ENCODE measurements at regions not wholly inside any gene's neighbourhood (a gene's known extent, or its start where the extent isn't known, plus 50 kb on each side); places are given as distances from the start of the nearest gene placed in this dataset.

- no peak for DNase-seq (ENCODE audit: low read depth)
- no peak for TF ChIP-seq CTCF (conservative IDR thresholded peaks at IDR 0.05; ENCODE audit: low read depth, low read length)
- H3K4me3 ChIP-seq (ENCODE audit: low read length) = no peak overlapping the region
Measured at GRCh38 chr13:80841414-80841813, 500.5 kb upstream of the SPRY2 start.

DNA sequence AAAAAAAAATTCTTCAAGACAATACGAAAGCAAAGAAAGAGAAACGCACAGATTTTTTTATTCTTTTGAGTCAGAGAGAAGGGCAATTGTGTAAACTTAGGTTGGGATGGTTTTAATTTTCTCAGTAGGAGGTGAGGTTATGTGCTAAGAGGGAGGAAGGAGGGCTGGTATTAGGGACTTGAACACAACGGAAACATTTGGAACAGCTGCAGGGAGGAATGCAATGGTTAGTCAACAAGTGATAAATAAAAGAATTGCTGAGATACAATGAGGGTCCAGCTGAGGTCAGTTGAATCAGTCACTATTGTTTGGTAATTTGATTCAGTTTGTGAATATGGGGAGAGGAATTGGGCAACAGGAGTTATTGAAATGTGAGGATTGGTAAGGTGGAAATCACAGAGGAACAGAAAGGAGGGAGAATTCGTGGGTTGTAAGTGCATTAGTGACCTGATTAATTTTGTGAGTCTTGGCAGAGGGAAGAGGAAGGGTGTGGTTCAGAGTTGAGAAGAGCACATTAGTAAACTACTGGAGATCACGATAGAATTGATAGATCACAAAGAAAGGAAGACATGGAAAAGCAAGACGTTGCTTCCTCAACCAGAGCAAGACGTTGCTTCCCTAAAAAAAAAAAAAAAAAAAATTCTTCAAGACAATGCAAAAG is 499.5 kb upstream of the SPRY2 start:
- DNase-seq (ENCODE audit: low read depth) = no peak
- TF ChIP-seq CTCF (conservative IDR thresholded peaks at IDR 0.05; ENCODE audit: low read depth, low read length) = no peak
- no peak overlapping the region for H3K4me3 ChIP-seq (ENCODE audit: low read length)

GRCh38 chr13:80835902-80836301 is 495.0 kb upstream of the SPRY2 start:
- no peak overlapping the region for H3K4me3 ChIP-seq (ENCODE audit: low read length)
- no peak for TF ChIP-seq CTCF (conservative IDR thresholded peaks at IDR 0.05; ENCODE audit: low read depth, low read length)
- DNase-seq (ENCODE audit: low read depth) = no peak

DNA sequence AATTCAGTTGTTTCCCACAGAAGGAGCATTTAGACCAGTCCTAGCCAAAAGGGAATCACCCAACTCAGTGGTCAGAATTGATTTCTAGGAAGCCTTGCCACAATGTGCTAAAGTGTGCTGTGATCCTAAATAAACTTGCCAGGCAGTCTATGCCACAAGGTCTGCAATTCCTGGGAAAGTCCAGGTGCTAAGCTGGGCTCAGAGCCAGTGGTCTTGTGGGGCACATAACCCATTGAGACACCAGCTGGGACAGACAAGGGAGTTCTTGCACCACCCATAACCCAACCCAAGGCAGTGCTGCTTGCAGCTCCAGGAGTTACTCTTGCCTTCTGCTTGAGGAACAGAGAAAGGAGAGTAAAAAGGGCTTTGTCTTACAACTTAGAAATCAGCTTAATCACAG is 489.5 kb upstream of the SPRY2 start:
- no peak overlapping the region for H3K4me3 ChIP-seq (ENCODE audit: low read length)

DNA sequence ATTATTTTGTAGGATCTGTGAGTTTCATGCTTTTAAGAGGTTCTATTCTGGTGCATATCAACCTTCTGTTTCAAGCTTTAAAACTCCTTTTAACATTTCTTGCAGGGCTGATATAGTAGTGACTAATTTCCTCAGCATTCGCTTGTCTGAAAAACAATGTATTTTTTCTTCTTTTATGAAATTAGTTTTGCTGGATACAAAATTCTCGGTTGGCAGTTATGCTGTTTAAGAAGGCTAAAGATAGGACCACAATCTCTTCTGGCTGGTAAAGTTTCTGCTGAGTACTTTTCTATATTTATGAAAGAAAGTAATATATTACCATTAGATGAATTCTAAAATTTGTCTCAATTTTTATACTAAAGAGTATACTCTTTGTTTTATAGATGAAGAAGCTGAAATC is 487.8 kb upstream of the SPRY2 start:
- H3K4me3 ChIP-seq (ENCODE audit: low read length) = no peak overlapping the region
- DNase-seq (ENCODE audit: low read depth) = no peak
- TF ChIP-seq CTCF (conservative IDR thresholded peaks at IDR 0.05; ENCODE audit: low read depth, low read length) = no peak

More for the DNA sequence above, 489.5 kb upstream of the SPRY2 start:
- no peak for DNase-seq (ENCODE audit: low read depth)
- no peak for TF ChIP-seq CTCF (conservative IDR thresholded peaks at IDR 0.05; ENCODE audit: low read depth, low read length)

DNA sequence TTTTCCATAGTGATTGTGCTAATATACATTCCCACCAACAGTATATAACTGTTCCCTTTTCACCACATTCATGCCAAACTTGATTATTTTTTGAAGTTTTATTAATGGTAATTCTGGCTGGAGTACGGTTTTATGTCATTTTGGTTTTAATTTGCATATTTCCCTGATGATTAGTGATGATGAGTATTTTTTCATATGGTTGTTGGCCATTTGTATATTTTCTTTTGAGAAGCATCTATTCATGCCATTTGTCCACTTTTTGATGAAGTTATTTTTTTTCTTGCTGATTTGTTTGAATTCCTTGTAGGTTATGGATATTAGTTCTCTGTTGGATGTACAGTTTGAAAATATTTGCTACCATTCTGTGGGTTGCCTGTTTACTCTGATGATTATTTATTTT is 484.4 kb upstream of the SPRY2 start:
- no peak for DNase-seq (ENCODE audit: low read depth)
- no peak for TF ChIP-seq CTCF (conservative IDR thresholded peaks at IDR 0.05; ENCODE audit: low read depth, low read length)
- H3K4me3 ChIP-seq (ENCODE audit: low read length) = no peak overlapping the region

- TF ChIP-seq CTCF (conservative IDR thresholded peaks at IDR 0.05; ENCODE audit: low read depth, low read length) = no peak
- no peak for DNase-seq (ENCODE audit: low read depth)
- no peak overlapping the region for H3K4me3 ChIP-seq (ENCODE audit: low read length)
Measured at GRCh38 chr13:80824229-80824628, 483.3 kb upstream of the SPRY2 start.
